ENCODE measurements at regions not wholly inside any gene's neighbourhood (a gene's known extent, or its start where the extent isn't known, plus 50 kb on each side); places are given as distances from the start of the nearest gene placed in this dataset.
A peak's percentile ranks its signal among the peaks of the same experiment; 100 is the strongest.

- Histone ChIP-seq H3K36me3 (replicated peaks; ENCODE audit: insufficient read depth, low read length) (no peaks in the 10 kb centered on the region), H3K4me2 (ENCODE audit: low read depth, low read length) (no peak overlapping the region), H3K27ac (ENCODE audit: low read length) (no peak overlapping the region), H3K27me3 (replicated peaks; ENCODE audit: insufficient read depth, low read length) (no peaks in the 10 kb centered on the region), H4K20me1 (ENCODE audit: insufficient read depth, low read length) (no peaks in the 10 kb centered on the region), H3K9me2 (replicated peaks; ENCODE audit: insufficient read depth, low read length) (no peaks in the 10 kb centered on the region), H3K9ac (ENCODE audit: low read length) (no peak overlapping the region), H3K9me3 (replicated peaks; ENCODE audit: insufficient read depth, low read length) (no peaks in the 10 kb centered on the region), H2AFZ (ENCODE audit: low read length) (no peak overlapping the region), H3K4me1 (ENCODE audit: low read length) (no peaks in the 10 kb centered on the region), H3F3A (ENCODE audit: insufficient read depth, low read length) (no peaks in the 10 kb centered on the region), H3K79me2 (ENCODE audit: low read length) (no peaks in the 10 kb centered on the region), H3K4me3 (ENCODE audit: low read length) (no peak overlapping the region)
- TF ChIP-seq EZH2 (optimal IDR thresholded peaks at IDR 0.05; ENCODE audit: low read depth, low read length), result no peak
- TF ChIP-seq CTCF (IDR thresholded peaks at IDR 0.05; ENCODE audit: low read length), result no peak
- no peak for TF ChIP-seq EZH2phosphoT487 (IDR thresholded peaks at IDR 0.05; ENCODE audit: low read length)
- peak; percentile 26 for DNase-seq
These were observed 207.6 kb downstream of the AHR start for GRCh38 chr7:17506095-17506494.

- Histone ChIP-seq H2AFZ (ENCODE audit: low read length) (no peak overlapping the region), H3K27ac (ENCODE audit: low read length) (no peak overlapping the region), H3K27me3 (replicated peaks; ENCODE audit: insufficient read depth, low read length) (no peaks in the 10 kb centered on the region)
These were observed 208.1 kb downstream of the AHR start for GRCh38 chr7:17506596-17506995.

GRCh38 chr7:17507717-17508116 lies 209.3 kb downstream of the AHR start:
- Histone ChIP-seq H3K79me2 (ENCODE audit: low read length) (no peaks in the 10 kb centered on the region), H3K36me3 (replicated peaks; ENCODE audit: insufficient read depth, low read length) (no peaks in the 10 kb centered on the region), H3K27me3 (replicated peaks; ENCODE audit: insufficient read depth, low read length) (no peaks in the 10 kb centered on the region), H3K4me2 (ENCODE audit: low read depth, low read length) (no peak overlapping the region), H3F3A (ENCODE audit: insufficient read depth, low read length) (no peaks in the 10 kb centered on the region), H2AFZ (ENCODE audit: low read length) (no peak overlapping the region), H3K4me1 (ENCODE audit: low read length) (no peaks in the 10 kb centered on the region), H3K9ac (ENCODE audit: low read length) (no peak overlapping the region), H4K20me1 (ENCODE audit: insufficient read depth, low read length) (no peaks in the 10 kb centered on the region), H3K9me2 (replicated peaks; ENCODE audit: insufficient read depth, low read length) (no peaks in the 10 kb centered on the region), H3K4me3 (ENCODE audit: low read length) (no peak overlapping the region), H3K27ac (ENCODE audit: low read length) (no peak overlapping the region), H3K9me3 (replicated peaks; ENCODE audit: insufficient read depth, low read length) (no peaks in the 10 kb centered on the region)
- no peak for DNase-seq
- TF ChIP-seq EZH2 (optimal IDR thresholded peaks at IDR 0.05; ENCODE audit: low read depth, low read length) (no peak), CTCF (IDR thresholded peaks at IDR 0.05; ENCODE audit: low read length) (no peak), EZH2phosphoT487 (IDR thresholded peaks at IDR 0.05; ENCODE audit: low read length) (no peak)

More at GRCh38 chr7:17506596-17506995, 208.1 kb downstream of the AHR start:
- no peak overlapping the region for H3K9ac ChIP-seq (ENCODE audit: low read length)
- TF ChIP-seq EZH2 (optimal IDR thresholded peaks at IDR 0.05; ENCODE audit: low read depth, low read length) (no peak), CTCF (IDR thresholded peaks at IDR 0.05; ENCODE audit: low read length) (no peak), EZH2phosphoT487 (IDR thresholded peaks at IDR 0.05; ENCODE audit: low read length) (no peak)
- H3K4me2 ChIP-seq (ENCODE audit: low read depth, low read length), result no peak overlapping the region
- H3K9me3 ChIP-seq (replicated peaks; ENCODE audit: insufficient read depth, low read length), result no peaks in the 10 kb centered on the region
- H3F3A ChIP-seq (ENCODE audit: insufficient read depth, low read length), result no peaks in the 10 kb centered on the region
- no peaks in the 10 kb centered on the region for H3K4me1 ChIP-seq (ENCODE audit: low read length)
- no peak overlapping the region for H3K4me3 ChIP-seq (ENCODE audit: low read length)
- DNase-seq, result no peak
- no peaks in the 10 kb centered on the region for H3K79me2 ChIP-seq (ENCODE audit: low read length)
- no peaks in the 10 kb centered on the region for H3K36me3 ChIP-seq (replicated peaks; ENCODE audit: insufficient read depth, low read length)
- H3K9me2 ChIP-seq (replicated peaks; ENCODE audit: insufficient read depth, low read length), result no peaks in the 10 kb centered on the region
- H4K20me1 ChIP-seq (ENCODE audit: insufficient read depth, low read length), result no peaks in the 10 kb centered on the region

All from MM.1S (cell line).